ENCODE measurements at regions not wholly inside any gene's neighbourhood (a gene's known extent, or its start where the extent isn't known, plus 50 kb on each side); places are given as distances from the start of the nearest gene placed in this dataset.

- no peak for DNase-seq
These were observed 156.1 kb downstream of the SNX18 start for GRCh38 chr5:54673523-54674225.

DNA sequence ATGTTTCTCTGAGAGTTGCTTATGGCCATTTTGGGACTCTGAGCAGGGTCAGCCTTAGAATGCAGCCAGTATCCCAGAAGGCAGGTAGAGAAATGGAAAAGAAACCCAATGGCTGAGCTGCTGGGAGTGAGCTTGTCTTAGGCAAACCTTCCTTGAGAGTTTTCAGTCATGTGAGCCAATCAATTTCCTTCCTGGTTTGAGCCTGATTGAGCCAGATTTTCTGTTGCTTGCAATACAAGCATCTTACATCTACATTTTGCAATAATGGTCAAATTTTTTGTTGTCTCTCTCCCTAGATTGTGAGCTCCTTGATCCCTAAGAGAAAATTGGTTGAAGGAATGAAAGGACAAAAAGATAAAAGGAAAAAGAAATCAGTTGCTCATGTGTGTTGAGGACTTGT lies 155.3 kb downstream of the SNX18 start:
- DNase-seq = no peak

GRCh38 chr5:54671681-54672080 lies 154.1 kb downstream of the SNX18 start:
- peak; percentile 35 for DNase-seq

DNA sequence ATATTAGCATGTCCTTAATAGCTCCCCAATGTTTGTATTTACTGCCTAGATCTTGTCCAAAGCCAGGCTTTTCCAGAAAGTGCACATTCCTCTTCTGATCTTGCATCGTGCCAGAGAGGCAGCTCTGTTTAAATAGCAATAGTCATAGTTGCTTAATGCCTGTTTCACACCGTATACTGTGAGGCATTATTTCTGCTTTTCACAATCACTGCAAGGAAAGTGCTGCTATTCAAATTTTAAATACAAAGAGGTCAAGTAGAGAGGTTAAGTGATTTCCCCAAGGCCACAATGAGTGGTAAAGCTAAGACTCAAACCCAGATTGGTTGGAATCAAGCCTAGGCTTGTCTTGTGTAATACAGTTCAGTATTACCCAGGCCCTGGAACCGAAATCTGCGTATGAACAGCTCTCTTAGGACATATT lies 153.6 kb downstream of the SNX18 start:
- peak; percentile 75 for DNase-seq

DNA sequence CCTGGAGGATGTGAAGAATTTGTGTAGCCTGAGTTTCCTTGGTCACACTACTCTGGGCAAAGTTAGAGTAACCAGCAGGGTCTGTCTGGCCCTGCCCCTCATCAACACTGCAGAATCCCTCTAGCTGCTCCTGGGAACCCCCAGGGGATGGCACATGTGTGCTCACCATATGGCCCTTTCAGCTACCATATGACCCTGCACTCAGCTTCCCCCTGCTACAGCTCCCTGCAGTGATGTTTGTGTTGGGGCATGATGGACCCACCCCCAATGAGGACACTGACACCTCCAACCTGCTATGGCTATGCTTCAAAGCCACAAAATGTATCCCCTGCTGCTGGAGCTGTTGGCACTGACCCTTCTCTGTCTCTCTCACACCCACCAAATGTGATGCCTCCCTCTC lies 152.7 kb downstream of the SNX18 start:
- no peak for DNase-seq

DNA sequence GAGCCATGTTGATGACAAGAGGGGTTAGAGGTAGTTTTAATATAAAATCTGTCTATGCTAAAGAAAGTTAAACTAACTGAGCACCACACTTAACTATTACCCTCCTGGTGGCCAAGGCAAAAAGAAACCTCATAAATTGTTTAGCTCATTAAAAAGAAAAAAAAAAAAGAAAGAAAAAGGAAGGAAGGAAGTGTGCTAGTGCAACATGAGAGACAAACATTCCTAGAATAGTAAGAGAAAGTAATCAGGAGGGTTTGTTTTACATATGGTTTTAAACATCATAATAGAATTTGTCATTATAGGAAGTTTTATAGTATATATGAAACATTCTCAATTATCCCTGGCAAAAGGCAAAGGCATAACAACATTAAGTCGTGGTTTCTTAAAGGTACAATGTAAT lies 152.3 kb downstream of the SNX18 start:
- DNase-seq = no peak

GRCh38 chr5:54669285-54669684 lies 151.7 kb downstream of the SNX18 start:
- no peak for DNase-seq

DNA sequence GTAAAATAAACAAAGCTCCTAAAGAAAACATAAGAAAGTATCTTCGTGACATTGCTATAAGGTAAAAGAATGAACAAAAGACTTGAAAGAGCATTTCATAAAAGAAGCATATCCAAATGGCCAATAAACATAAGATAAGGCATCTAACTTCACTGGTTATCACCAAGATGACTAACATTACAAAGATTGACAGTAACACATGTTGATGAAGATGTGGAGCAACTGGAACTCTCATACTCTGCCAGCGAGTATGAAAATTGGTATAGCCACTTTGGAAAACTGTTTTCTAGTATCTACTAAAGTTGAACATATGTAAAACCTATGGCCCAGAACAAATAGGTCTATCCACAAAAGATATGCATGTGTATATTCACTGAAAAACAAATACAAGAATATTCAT lies 150.5 kb downstream of the SNX18 start:
- DNase-seq = no peak

- DNase-seq = no peak
These were observed 149.6 kb downstream of the SNX18 start for GRCh38 chr5:54667136-54667535.

- peak; percentile 77 for DNase-seq
These were observed 146.3 kb downstream of the SNX18 start for GRCh38 chr5:54663866-54664265.

DNA sequence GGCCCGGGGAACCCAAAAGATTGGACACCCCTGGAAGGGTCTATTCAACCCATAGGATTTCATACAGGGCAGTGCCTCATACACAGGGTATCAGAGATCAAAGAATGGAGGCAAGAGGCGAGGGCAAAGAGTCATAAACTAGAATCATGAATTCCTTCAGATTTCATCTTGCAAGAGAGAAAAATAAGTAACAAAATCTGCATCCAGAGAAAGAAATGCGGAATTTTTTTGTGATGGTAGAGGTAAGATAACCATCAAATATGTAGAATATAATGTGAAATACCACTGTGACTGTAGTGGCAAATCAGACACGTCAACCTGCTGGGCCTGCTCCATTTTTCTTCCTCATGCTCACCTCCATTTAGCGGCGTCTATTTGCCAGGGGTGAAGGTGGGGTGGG lies 143.6 kb downstream of the SNX18 start:
- DNase-seq = no peak

DNA sequence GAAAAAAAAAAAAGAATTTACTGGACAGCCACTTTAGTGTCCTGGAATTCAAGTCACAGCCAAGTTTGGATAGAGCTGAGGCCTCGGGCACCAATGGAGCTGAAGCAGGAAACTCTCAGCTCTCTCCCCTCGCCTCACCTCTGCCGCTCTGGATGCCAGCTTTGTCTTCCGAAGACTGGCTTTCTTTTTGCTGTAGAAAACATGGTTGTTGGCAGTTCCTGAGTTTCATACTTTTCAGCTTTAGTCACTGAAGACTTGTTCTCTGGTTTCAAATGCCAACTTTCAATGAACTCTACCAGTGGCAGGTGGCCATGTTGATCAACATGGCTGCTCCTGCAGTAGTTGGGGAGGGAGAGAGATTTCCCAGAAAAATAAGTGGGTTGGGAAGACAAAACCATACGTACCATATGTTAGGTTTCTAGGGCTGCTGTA lies 142.2 kb downstream of the SNX18 start:
- no peak for DNase-seq

DNA sequence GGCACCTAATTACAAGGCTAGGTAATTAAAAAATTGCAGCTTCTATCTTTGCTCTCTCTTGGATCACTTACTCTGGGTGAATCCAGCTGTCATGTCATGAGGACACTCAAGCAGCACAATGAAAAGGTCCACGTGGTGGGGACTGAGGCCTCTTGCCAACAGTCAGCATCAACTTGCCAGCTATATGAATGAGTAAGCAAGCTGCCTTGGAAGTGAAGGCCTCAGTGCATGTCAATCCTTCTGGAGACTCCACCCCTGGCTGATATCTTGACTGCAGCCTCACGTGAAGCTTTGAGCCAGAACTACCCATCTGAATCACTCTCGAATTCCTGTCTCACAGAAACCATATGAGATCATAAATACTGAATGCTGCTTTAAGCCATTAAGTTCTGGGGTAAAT lies 140.5 kb downstream of the SNX18 start:
- DNase-seq = peak; percentile 37

DNA sequence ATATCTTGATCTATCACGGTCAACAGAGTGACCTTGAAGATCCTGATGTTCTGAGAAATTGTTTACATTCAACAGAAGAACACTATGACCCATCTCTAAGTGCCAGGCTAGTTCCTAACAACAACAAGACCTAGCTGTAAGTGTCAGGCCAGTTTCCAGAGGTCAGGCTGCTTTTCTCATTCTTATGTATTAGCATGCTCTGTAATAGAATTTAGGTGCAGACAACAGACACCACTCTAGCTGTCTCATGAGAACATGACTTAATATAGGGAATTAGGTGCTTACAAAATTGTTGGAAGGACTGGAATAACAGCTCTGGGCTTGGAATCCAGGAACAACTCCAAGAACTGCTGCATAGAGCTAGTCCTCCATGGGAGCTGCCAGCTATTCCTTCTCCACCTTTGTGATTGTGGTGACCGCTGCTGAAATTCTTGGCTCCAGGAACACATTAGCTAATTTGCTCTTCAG lies 138.7 kb downstream of the SNX18 start:
- DNase-seq = no peak

DNA sequence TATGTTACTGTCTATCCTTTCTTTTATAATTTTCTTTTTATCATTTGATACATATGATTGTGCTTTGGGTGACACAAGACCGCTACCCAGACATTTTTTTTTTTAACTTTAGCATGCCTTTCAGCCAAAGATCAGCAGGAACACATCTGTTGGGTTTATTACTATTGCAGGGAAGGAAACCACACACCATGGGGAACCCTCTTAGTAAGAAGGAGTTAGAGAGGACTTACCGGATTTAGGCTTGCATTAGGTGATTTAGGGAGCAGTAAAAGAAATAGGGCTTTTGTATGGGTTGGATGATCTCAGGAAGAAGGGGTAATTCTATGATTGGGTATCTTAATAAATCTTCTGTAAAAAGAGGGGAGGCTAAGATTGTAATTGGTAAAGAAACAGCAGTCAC lies 138.2 kb downstream of the SNX18 start:
- no peak for DNase-seq

DNA sequence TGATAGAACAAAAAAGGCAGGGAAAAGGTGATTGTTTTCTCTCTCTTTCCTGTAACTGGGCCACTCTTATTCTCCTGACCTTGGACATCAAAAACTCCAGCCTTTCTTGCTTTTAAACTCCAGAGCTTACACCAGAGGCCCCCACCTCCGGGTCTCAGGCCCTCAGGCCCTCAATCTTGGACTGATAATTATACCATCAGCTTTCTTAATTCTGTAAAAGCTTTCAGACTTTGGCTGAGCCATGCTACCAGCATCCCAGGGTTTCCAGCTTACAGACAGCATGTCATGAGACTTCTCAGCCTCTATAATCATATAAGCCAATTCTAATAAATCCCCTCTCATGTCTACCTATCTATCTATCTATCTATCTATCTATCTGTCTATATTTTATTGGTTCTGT lies 137.7 kb downstream of the SNX18 start:
- no peak for DNase-seq

- DNase-seq = no peak
These were observed 136.5 kb downstream of the SNX18 start for GRCh38 chr5:54653956-54654614.

DNA sequence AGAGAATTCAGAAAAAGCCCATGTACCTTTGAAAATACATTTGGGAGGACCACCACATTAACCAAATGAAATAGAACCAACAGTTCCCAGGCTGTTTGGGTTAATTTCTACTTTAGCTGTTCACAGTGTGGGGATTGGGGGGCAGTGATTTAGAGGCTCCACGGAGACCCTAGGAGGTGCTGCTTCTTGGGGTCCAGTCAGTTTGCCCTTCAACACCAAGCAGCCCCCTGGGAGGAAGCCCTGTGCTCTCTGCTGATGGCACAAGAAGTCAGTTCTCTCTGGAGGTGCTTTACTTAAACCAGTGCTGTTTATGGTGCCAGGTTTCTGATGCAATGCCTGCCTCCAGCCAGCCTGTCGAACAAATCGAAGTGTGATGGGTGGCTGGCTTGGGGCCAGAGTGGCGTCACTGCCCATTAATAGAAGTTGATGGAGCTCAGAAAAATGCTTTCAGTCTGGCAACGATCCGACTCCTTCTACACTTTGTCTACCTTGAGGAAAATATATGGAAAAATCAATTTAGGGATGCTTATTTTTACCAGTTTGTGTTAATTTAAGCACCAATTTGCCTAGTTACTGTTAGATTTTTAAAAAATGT lies 134.0 kb downstream of the SNX18 start:
- no peak for DNase-seq

- DNase-seq = no peak
These were observed 131.5 kb downstream of the SNX18 start for GRCh38 chr5:54649041-54649504.

DNA sequence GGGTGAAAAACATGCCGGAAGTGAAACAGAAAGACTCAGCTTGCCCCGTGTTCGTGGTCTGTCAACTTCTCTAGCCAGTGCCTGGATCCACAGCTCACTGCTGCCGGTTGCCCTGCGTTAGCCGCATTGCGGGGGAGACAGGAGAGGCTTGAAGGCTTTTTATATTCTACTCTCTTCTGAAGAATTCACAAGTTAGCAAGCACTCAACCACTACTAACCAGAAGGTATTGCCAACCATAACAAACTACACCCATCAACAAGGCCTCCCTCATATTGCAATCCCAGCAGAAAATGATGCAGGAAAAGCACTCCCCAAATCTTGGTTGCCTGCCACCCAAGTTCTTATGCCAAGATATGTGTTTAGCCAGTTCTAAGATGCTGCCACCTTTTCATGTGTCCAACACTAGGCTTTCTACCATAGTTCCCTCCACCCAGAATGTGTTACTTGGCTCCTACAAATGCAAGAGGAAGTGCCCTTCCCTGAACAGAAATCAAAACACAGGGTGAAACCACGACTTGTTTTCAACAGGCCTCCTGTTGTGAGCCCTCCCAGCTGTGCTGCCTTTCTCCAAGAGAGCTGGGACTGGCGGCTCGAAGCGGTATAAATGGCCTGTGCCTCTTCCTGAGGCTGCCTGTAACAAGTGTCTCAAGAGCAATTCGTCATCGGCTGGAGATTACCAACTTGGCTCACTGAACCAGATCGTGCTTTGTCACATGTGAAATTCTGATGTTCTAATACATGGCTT lies 129.0 kb downstream of the SNX18 start:
- peak; percentile 84 for DNase-seq

DNA sequence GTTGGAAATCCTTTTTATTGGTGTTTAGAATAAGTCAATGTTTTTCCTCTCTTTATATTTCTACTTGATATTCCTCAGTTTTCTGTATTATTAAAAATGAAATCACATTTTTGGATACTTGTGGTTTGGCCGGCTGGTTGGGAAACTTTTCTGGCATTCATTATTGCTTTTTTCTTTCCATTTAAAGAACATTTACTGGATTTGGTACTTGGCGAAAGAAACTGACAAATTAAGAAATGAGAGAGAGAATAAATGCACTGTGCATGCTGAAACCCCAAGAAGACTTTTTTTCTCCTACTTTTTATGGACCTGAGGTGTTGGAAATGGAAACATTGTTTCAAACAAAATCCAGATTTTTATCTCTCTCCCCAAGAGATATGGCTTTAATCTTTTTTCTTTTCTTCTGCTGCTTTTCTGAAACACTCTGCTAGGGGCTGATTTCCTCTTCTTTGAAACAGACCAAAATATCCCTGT lies 128.4 kb downstream of the SNX18 start:
- peak; percentile 84 for DNase-seq

- no peak for DNase-seq
These were observed 126.7 kb downstream of the SNX18 start for GRCh38 chr5:54644226-54644625.

DNA sequence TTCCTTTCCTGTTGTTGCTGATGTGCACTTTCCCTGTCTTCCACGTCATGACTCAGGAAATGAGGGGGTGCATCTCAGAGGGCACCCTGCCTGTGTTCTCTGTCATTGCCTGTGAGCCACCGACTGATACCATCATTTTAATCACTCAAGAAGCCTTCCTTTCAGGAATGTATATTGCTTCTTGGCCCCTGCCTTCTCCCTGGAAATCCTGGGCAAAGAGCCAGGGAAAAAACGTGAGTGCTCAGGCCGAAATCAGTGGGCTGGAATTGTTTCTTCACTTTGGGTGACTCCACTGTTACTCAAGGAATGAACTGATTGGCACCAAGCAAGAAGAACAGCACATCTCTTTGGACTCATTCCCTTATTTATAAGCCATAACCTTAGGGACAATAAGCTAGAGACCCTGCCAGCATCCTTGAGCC lies 126.1 kb downstream of the SNX18 start:
- DNase-seq = no peak
